WTC11 (cell line): ENCODE measurements at regions not wholly inside any gene's neighbourhood (a gene's known extent, or its start where the extent isn't known, plus 50 kb on each side); places are given as distances from the start of the nearest gene placed in this dataset.
"Not testable (repeated sequence)": the region's sequence is repeated elsewhere in the genome, so short reads cannot be mapped to it uniquely, and the experiment has no call there.

Source experiments
- ATAC-seq: fragments of 200-7000 bp; cut with Tn5 transposase; 2 replicates; pipeline ENCODE4 v1.10.0; 2021; ENCODE audit warnings: mild to moderate bottlenecking, moderate library complexity
- CTCF ChIA-PET: fragments of 300-600 bp; sonication (Branson Sonifier 250); formaldehyde crosslinking; loops from one replicate; lab custom pipeline; 2021; ENCODE audit warnings: antibody characterized with exemption; lab: Charles Lee
- POLR2A ChIA-PET: fragments of 350-600 bp; sonication (Branson Sonifier 250); formaldehyde crosslinking; loops from one replicate; lab custom pipeline; 2021; ENCODE audit warnings: antibody characterized with exemption; lab: Charles Lee
- DNase-seq: peaks from one replicate; pipeline ENCODE4 v3.0.0; 2021; ENCODE audit warnings: low spot score
- H3K27ac Mint-ChIP-seq: 2 replicates; pipeline ENCODE4 v1.8.0; 2021; ENCODE audit warnings: mixed read lengths
- H3K27me3 Mint-ChIP-seq: 2 replicates; pipeline ENCODE4 v1.8.0; 2021; ENCODE audit warnings: low read depth, mild to moderate bottlenecking, moderate library complexity, mixed read lengths
- H3K36me3 Mint-ChIP-seq: 2 replicates; pipeline ENCODE4 v1.8.0; 2021; ENCODE audit warnings: mixed read lengths
- H3K4me1 Mint-ChIP-seq: 2 replicates; pipeline ENCODE4 v1.8.0; 2022; ENCODE audit warnings: mixed read lengths
- H3K4me3 Mint-ChIP-seq: 2 replicates; pipeline ENCODE4 v1.8.0; 2021; ENCODE audit warnings: mild to moderate bottlenecking, moderate library complexity, mixed read lengths
- H3K9me3 Mint-ChIP-seq: 2 replicates; pipeline ENCODE4 v1.8.0; 2021; ENCODE audit warnings: mixed read lengths
- ATF1 ChIP-seq: sonication (generic); formaldehyde crosslinking; IDR thresholded peaks from 2 replicates; pipeline ENCODE4 v1.8.1; 2023; ENCODE audit warnings: mild to moderate bottlenecking, moderate library complexity, missing genetic modification reagents
- ATF2 ChIP-seq: sonication (generic); formaldehyde crosslinking; IDR thresholded peaks from 2 replicates; pipeline ENCODE4 v1.8.1; 2022; ENCODE audit warnings: low read depth, missing genetic modification reagents, borderline replicate concordance
- ERG ChIP-seq: fragments of 250-450 bp; sonication (Bioruptor Pico); IDR thresholded peaks from 2 replicates; pipeline ENCODE4 v1.8.0; 2021; ENCODE audit warnings: mild to moderate bottlenecking
- GRHL2 ChIP-seq: fragments of 250-450 bp; sonication (Bioruptor Pico); IDR thresholded peaks from 2 replicates; pipeline ENCODE4 v1.8.0; 2022; ENCODE audit warnings: mild to moderate bottlenecking, moderate library complexity; ENCODE audit not compliant: insufficient replicate concordance, severe bottlenecking
- MLX ChIP-seq: sonication (generic); formaldehyde crosslinking; IDR thresholded peaks from 2 replicates; pipeline ENCODE4 v1.8.1; 2023; ENCODE audit warnings: mild to moderate bottlenecking, missing genetic modification reagents, moderate library complexity
- NR1H2 ChIP-seq: sonication (generic); formaldehyde crosslinking; IDR thresholded peaks from 2 replicates; pipeline ENCODE4 v1.9.0; 2021; ENCODE audit warnings: mild to moderate bottlenecking, moderate library complexity, missing genetic modification reagents
- RELA ChIP-seq: sonication (generic); formaldehyde crosslinking; IDR thresholded peaks from 2 replicates; pipeline ENCODE4 v1.8.1; 2022; ENCODE audit warnings: missing genetic modification reagents, mild to moderate bottlenecking, borderline replicate concordance
- TEAD4 ChIP-seq: sonication (generic); formaldehyde crosslinking; IDR thresholded peaks from 2 replicates; pipeline ENCODE4 v1.8.0; 2022; ENCODE audit warnings: mild to moderate bottlenecking, missing genetic modification reagents
- ZNF317 ChIP-seq: sonication (generic); formaldehyde crosslinking; IDR thresholded peaks from 2 replicates; pipeline ENCODE4 v1.8.1; 2023; ENCODE audit warnings: low read depth, mild to moderate bottlenecking, moderate library complexity, missing genetic modification reagents, borderline replicate concordance
- TF ChIP-seq, protein P1 (sequence below): fragments of 250-450 bp; sonication (Bioruptor Pico); IDR thresholded peaks from 2 replicates; pipeline ENCODE4 v1.9.0; 2021; ENCODE audit warnings: moderate library complexity, mild to moderate bottlenecking, inconsistent platforms, borderline replicate concordance
- TF ChIP-seq, protein P2 (sequence below): sonication (generic); formaldehyde crosslinking; IDR thresholded peaks from 2 replicates; pipeline ENCODE4 v1.8.1; 2023; ENCODE audit warnings: mild to moderate bottlenecking, moderate library complexity, missing genetic modification reagents
- TF ChIP-seq, protein P3 (sequence below): sonication (generic); formaldehyde crosslinking; IDR thresholded peaks from 2 replicates; pipeline ENCODE4 v1.8.1; 2022; ENCODE audit warnings: mild to moderate bottlenecking, moderate library complexity, missing genetic modification reagents
- TF ChIP-seq, protein P4 (sequence below): sonication (generic); formaldehyde crosslinking; conservative IDR thresholded peaks from 2 replicates; pipeline ENCODE4 v1.8.1; 2022; ENCODE audit warnings: mild to moderate bottlenecking, missing genetic modification reagents

- TF ChIP-seq GRHL2 (CRISPR knock-in tag), result no peak
- no peak for TF ChIP-seq ERG (CRISPR knock-in tag)
- TF ChIP-seq TEAD4 (CRISPR knock-in tag), result no peak
- TF ChIP-seq NR1H2 (CRISPR knock-in tag), result no peak
Measured at GRCh38 chr4:19557161-19557560, 694.5 kb upstream of the SLIT2 start (continued).

DNA sequence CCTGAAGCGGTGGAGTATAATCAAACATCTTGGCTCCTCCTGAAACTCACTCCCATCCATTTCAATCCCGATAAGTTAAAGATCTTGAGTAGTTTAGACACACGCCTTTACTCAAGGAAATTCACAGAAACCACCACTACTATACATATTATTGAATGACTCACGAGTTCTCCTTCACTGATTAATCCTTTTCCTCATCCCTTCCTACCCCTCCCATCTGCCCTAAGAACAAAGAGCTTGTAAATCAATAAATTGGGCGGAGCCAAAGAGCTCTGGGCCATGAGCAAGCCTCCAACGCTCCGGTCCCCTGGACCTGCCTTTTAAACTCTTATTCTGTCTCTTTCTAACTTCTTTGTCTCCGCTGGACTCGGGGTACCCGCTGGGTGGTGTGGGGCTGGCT is 695.4 kb upstream of the SLIT2 start:
- H3K27ac Mint-ChIP-seq, CTCF ChIA-PET, H3K4me1 Mint-ChIP-seq, H3K9me3 Mint-ChIP-seq, DNase-seq, H3K27me3 Mint-ChIP-seq, H3K4me3 Mint-ChIP-seq, H3K36me3 Mint-ChIP-seq, POLR2A ChIA-PET, ATAC-seq: not testable (repeated sequence)

GRCh38 chr4:19547463-19547862 is 704.2 kb upstream of the SLIT2 start:
- Mint-ChIP-seq H3K27ac (no peak overlapping the region), H3K36me3 (no peaks in the 10 kb centered on the region), H3K9me3 (no peaks in the 10 kb centered on the region), H3K4me1 (no peaks in the 10 kb centered on the region), H3K27me3 (no peaks in the 10 kb centered on the region), H3K4me3 (no peak overlapping the region)
- ChIA-PET CTCF (no interaction called here), POLR2A (no interaction called here)
- TF ChIP-seq RELA (no peak), ATF2 (no peak), MLX (no peak), ATF1 (CRISPR knock-in tag) (no peak), ZNF317 (CRISPR knock-in tag) (no peak), TEAD4 (CRISPR knock-in tag) (no peak), ERG (CRISPR knock-in tag) (no peak)
- TF ChIP-seq, protein P1, sequence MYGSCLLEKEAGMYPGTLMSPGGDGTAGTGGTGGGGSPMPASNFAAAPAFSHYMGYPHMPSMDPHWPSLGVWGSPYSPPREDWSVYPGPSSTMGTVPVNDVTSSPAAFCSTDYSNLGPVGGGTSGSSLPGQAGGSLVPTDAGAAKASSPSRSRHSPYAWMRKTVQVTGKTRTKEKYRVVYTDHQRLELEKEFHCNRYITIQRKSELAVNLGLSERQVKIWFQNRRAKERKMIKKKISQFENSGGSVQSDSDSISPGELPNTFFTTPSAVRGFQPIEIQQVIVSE, result no peak
- TF ChIP-seq, protein P2, sequence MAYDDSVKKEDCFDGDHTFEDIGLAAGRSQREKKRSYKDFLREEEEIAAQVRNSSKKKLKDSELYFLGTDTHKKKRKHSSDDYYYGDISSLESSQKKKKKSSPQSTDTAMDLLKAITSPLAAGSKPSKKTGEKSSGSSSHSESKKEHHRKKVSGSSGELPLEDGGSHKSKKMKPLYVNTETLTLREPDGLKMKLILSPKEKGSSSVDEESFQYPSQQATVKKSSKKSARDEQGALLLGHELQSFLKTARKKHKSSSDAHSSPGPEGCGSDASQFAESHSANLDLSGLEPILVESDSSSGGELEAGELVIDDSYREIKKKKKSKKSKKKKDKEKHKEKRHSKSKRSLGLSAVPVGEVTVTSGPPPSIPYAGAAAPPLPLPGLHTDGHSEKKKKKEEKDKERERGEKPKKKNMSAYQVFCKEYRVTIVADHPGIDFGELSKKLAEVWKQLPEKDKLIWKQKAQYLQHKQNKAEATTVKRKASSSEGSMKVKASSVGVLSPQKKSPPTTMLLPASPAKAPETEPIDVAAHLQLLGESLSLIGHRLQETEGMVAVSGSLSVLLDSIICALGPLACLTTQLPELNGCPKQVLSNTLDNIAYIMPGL (CRISPR knock-in tag), result no peak
- TF ChIP-seq, protein P3, sequence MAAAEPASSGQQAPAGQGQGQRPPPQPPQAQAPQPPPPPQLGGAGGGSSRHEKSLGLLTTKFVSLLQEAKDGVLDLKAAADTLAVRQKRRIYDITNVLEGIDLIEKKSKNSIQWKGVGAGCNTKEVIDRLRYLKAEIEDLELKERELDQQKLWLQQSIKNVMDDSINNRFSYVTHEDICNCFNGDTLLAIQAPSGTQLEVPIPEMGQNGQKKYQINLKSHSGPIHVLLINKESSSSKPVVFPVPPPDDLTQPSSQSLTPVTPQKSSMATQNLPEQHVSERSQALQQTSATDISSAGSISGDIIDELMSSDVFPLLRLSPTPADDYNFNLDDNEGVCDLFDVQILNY (CRISPR knock-in tag), result no peak
- TF ChIP-seq, protein P4, sequence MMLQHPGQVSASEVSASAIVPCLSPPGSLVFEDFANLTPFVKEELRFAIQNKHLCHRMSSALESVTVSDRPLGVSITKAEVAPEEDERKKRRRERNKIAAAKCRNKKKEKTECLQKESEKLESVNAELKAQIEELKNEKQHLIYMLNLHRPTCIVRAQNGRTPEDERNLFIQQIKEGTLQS, result no peak
- ATAC-seq (no peak), DNase-seq (no peak)
